ENCODE measurements at regions not wholly inside any gene's neighbourhood (a gene's known extent, or its start where the extent isn't known, plus 50 kb on each side); places are given as distances from the start of the nearest gene placed in this dataset.

GRCh38 chr5:91906027-91906426 is 522.9 kb upstream of the ARRDC3 start:
- no peak overlapping the region for H3K4me2 ChIP-seq (ENCODE audit: low read length)
- H2AFZ ChIP-seq (ENCODE audit: low read length), result no peak overlapping the region
- TF ChIP-seq CTCF (IDR thresholded peaks at IDR 0.05; ENCODE audit: low read length) (no peak), EZH2 (IDR thresholded peaks at IDR 0.05; ENCODE audit: borderline replicate concordance, low read length) (no peak)
- H3K4me3 ChIP-seq (ENCODE audit: low read depth, low read length, poor library complexity, severe bottlenecking), result no peak overlapping the region
- H3K9me3 ChIP-seq (ENCODE audit: low read length), result no peaks in the 10 kb centered on the region
- H3K9ac ChIP-seq (ENCODE audit: low read length), result no peak overlapping the region
- H3K4me1 ChIP-seq (ENCODE audit: insufficient read depth, low read length, severe bottlenecking), result no peaks in the 10 kb centered on the region
- H3K36me3 ChIP-seq (ENCODE audit: insufficient read depth, low read length), result no peaks in the 10 kb centered on the region
- H3K27ac ChIP-seq (ENCODE audit: low read depth, low read length, poor library complexity, severe bottlenecking), result no peak overlapping the region
- H3K9me2 ChIP-seq (ENCODE audit: low read depth, low read length), result no peaks in the 10 kb centered on the region
- H4K20me1 ChIP-seq (ENCODE audit: insufficient read depth, low read length), result no peaks in the 10 kb centered on the region
- no peaks in the 10 kb centered on the region for H3K79me2 ChIP-seq (ENCODE audit: insufficient read depth, low read length)
- no peaks in the 10 kb centered on the region for H3K27me3 ChIP-seq (ENCODE audit: insufficient read depth, low read length)
- no peaks in the 10 kb centered on the region for H3F3A ChIP-seq (ENCODE audit: insufficient read depth, low read length)

- H3K4me3 ChIP-seq (ENCODE audit: low read depth, low read length, poor library complexity, severe bottlenecking), result no peak overlapping the region
- no peak overlapping the region for H3K27ac ChIP-seq (ENCODE audit: low read depth, low read length, poor library complexity, severe bottlenecking)
- H4K20me1 ChIP-seq (ENCODE audit: insufficient read depth, low read length), result no peaks in the 10 kb centered on the region
- TF ChIP-seq EZH2 (IDR thresholded peaks at IDR 0.05; ENCODE audit: borderline replicate concordance, low read length) (no peak), CTCF (IDR thresholded peaks at IDR 0.05; ENCODE audit: low read length) (no peak)
- no peak overlapping the region for H2AFZ ChIP-seq (ENCODE audit: low read length)
- no peaks in the 10 kb centered on the region for H3K9me3 ChIP-seq (ENCODE audit: low read length)
- H3K4me1 ChIP-seq (ENCODE audit: insufficient read depth, low read length, severe bottlenecking), result no peaks in the 10 kb centered on the region
- no peaks in the 10 kb centered on the region for H3K79me2 ChIP-seq (ENCODE audit: insufficient read depth, low read length)
- H3K36me3 ChIP-seq (ENCODE audit: insufficient read depth, low read length), result no peaks in the 10 kb centered on the region
- H3K9me2 ChIP-seq (ENCODE audit: low read depth, low read length), result no peaks in the 10 kb centered on the region
- H3K9ac ChIP-seq (ENCODE audit: low read length), result no peak overlapping the region
- no peak overlapping the region for H3K4me2 ChIP-seq (ENCODE audit: low read length)
- no peaks in the 10 kb centered on the region for H3F3A ChIP-seq (ENCODE audit: insufficient read depth, low read length)
- H3K27me3 ChIP-seq (ENCODE audit: insufficient read depth, low read length), result no peaks in the 10 kb centered on the region
Measured at GRCh38 chr5:91898898-91899297, 515.8 kb upstream of the ARRDC3 start.

- Histone ChIP-seq H3K4me2 (ENCODE audit: low read length) (no peak overlapping the region), H3K4me3 (ENCODE audit: low read depth, low read length, poor library complexity, severe bottlenecking) (no peak overlapping the region), H3K27ac (ENCODE audit: low read depth, low read length, poor library complexity, severe bottlenecking) (no peak overlapping the region), H3F3A (ENCODE audit: insufficient read depth, low read length) (no peaks in the 10 kb centered on the region), H3K9me2 (ENCODE audit: low read depth, low read length) (no peaks in the 10 kb centered on the region), H3K9me3 (ENCODE audit: low read length) (no peaks in the 10 kb centered on the region), H2AFZ (ENCODE audit: low read length) (no peak overlapping the region), H3K9ac (ENCODE audit: low read length) (no peak overlapping the region), H3K27me3 (ENCODE audit: insufficient read depth, low read length) (no peaks in the 10 kb centered on the region), H4K20me1 (ENCODE audit: insufficient read depth, low read length) (no peaks in the 10 kb centered on the region), H3K36me3 (ENCODE audit: insufficient read depth, low read length) (no peaks in the 10 kb centered on the region), H3K4me1 (ENCODE audit: insufficient read depth, low read length, severe bottlenecking) (no peaks in the 10 kb centered on the region), H3K79me2 (ENCODE audit: insufficient read depth, low read length) (no peaks in the 10 kb centered on the region)
- TF ChIP-seq EZH2 (IDR thresholded peaks at IDR 0.05; ENCODE audit: borderline replicate concordance, low read length) (no peak), CTCF (IDR thresholded peaks at IDR 0.05; ENCODE audit: low read length) (no peak)
Measured at GRCh38 chr5:91898019-91898418, 514.9 kb upstream of the ARRDC3 start.

All from OCI-LY1 (cell line).